ENCODE measurements at regions not wholly inside any gene's neighbourhood (a gene's known extent, or its start where the extent isn't known, plus 50 kb on each side); places are given as distances from the start of the nearest gene placed in this dataset.

DNA sequence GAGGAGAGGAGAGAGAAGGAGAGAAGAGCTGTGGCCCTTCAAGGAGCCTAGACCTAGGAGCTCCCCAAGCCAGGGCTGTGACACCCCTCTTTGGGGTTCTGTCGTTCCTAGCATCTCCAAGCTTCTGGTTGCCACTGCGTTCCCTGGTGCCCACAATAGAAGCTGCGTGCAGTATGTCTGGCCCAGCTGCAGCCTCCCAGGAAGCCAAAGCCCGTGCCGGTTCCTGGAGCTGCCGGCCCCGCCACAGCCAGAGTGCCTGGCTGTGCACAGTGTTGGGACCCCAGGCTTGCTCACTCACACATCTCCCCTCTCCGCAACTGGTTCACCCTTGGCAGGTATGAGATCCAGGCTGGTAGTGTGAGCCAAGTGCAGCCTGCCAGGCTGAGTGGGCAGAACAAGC, 367.7 kb upstream of the MC4R start (continued):
- TF ChIP-seq, protein P1, sequence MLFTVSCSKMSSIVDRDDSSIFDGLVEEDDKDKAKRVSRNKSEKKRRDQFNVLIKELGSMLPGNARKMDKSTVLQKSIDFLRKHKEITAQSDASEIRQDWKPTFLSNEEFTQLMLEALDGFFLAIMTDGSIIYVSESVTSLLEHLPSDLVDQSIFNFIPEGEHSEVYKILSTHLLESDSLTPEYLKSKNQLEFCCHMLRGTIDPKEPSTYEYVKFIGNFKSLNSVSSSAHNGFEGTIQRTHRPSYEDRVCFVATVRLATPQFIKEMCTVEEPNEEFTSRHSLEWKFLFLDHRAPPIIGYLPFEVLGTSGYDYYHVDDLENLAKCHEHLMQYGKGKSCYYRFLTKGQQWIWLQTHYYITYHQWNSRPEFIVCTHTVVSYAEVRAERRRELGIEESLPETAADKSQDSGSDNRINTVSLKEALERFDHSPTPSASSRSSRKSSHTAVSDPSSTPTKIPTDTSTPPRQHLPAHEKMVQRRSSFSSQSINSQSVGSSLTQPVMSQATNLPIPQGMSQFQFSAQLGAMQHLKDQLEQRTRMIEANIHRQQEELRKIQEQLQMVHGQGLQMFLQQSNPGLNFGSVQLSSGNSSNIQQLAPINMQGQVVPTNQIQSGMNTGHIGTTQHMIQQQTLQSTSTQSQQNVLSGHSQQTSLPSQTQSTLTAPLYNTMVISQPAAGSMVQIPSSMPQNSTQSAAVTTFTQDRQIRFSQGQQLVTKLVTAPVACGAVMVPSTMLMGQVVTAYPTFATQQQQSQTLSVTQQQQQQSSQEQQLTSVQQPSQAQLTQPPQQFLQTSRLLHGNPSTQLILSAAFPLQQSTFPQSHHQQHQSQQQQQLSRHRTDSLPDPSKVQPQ (CRISPR knock-in tag; IDR thresholded peaks at IDR 0.05; ENCODE audit: borderline replicate concordance): no peak
- no peak for TF ChIP-seq CBFB (CRISPR knock-in tag; IDR thresholded peaks at IDR 0.05)
- no peak for TF ChIP-seq MCM5 (IDR thresholded peaks at IDR 0.05; ENCODE audit: low read depth)
- TF ChIP-seq U2AF1 (optimal IDR thresholded peaks at IDR 0.05; ENCODE audit: low read depth, low read length): no peak
- no peak for TF ChIP-seq FOXP1 (CRISPR knock-in tag; IDR thresholded peaks at IDR 0.05)
- no peak for TF ChIP-seq NFATC3 (IDR thresholded peaks at IDR 0.05)
- TF ChIP-seq CBFA2T3 (IDR thresholded peaks at IDR 0.05): no peak
- TF ChIP-seq, protein P2, sequence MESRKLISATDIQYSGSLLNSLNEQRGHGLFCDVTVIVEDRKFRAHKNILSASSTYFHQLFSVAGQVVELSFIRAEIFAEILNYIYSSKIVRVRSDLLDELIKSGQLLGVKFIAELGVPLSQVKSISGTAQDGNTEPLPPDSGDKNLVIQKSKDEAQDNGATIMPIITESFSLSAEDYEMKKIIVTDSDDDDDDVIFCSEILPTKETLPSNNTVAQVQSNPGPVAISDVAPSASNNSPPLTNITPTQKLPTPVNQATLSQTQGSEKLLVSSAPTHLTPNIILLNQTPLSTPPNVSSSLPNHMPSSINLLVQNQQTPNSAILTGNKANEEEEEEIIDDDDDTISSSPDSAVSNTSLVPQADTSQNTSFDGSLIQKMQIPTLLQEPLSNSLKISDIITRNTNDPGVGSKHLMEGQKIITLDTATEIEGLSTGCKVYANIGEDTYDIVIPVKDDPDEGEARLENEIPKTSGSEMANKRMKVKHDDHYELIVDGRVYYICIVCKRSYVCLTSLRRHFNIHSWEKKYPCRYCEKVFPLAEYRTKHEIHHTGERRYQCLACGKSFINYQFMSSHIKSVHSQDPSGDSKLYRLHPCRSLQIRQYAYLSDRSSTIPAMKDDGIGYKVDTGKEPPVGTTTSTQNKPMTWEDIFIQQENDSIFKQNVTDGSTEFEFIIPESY (CRISPR knock-in tag; IDR thresholded peaks at IDR 0.05): no peak
- TF ChIP-seq EZH2 (IDR thresholded peaks at IDR 0.05; ENCODE audit: borderline replicate concordance, low read depth, low read length): no peak
- no peak for TF ChIP-seq HSF4 (CRISPR knock-in tag; IDR thresholded peaks at IDR 0.05; ENCODE audit: borderline replicate concordance)
